ENCODE measurements at regions not wholly inside any gene's neighbourhood (a gene's known extent, or its start where the extent isn't known, plus 50 kb on each side); places are given as distances from the start of the nearest gene placed in this dataset.
"Not testable (repeated sequence)": the region's sequence is repeated elsewhere in the genome, so short reads cannot be mapped to it uniquely, and the experiment has no call there.

DNA sequence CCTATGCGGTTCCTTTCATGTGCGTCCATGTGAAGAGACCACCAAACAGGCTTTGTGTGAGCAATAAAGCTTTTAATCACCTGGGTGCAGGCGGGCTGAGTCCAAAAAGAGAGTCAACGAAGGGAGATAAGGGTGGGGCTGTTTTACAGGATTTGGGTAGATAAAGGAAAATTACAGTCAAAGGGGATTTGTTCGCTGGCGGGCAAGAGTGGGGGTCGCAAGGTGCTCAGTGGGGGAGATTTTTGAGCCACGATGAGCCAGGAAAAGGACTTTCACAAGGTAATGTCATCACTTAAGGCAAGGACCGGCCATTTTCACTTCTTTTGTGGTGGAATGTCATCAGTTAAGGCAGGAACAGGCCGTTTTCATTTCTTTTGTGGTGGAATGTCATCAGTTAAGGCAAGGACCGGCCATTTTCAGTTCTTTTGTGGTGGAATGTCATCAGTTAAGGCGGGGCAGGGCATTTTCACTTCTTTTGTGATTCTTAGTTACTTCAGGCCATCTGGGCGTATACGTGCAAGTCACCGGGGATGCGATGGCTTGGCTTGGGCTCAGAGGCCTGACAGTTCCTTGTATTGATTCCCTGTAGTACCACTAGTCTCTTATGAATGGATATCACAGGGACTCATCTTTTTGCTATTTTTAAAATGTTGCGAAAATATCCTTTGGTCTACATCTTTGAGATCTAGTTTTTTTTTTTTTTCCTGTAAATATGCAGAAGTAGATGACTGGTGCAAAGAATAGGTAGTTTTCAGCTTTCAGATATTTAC lies 371.2 kb upstream of the SEMA6A start:
- peak in 1 of 2 experiments; percentile 38 for DNase-seq (ENCODE audit: low spot score in 2 of 2)
- peaks cover 16% of the 10 kb centered on the region for H3K4me1 ChIP-seq
- not testable (repeated sequence) for H3K27me3 ChIP-seq (ENCODE audit: low read depth); H3K9me3 ChIP-seq; H3K36me3 ChIP-seq (replicated peaks); H3K4me3 ChIP-seq
- in situ Hi-C loops (cut with MboI; ENCODE audit: low sequenced_read_pairs): loop anchor here (10.0 kb wide), 1 partner anchor 371 kb away; the partner anchor contains the start of gene SEMA6A

DNA sequence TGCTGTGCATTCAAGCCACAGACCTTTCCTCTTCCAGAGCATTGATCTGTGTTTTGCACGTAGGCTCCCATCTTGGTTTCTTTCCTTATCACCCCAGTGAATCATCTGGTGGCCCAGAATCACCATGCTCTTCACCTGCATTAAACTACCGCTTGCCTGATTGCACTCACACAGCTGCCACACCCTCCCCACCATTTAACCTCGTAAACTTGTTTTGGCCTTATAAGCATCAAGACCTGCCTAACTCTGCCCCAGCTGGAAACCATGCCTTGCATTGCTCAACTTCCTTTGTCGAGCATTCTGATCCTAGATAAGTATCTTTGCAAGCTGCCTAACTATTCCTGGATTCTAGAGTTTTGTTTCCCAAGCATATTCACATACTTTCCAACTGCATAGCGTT lies 369.6 kb upstream of the SEMA6A start:
- in situ Hi-C loops (cut with MboI; ENCODE audit: low sequenced_read_pairs): loop anchor here (10.0 kb wide), 1 partner anchor 369 kb away; the partner anchor contains the start of gene SEMA6A

DNA sequence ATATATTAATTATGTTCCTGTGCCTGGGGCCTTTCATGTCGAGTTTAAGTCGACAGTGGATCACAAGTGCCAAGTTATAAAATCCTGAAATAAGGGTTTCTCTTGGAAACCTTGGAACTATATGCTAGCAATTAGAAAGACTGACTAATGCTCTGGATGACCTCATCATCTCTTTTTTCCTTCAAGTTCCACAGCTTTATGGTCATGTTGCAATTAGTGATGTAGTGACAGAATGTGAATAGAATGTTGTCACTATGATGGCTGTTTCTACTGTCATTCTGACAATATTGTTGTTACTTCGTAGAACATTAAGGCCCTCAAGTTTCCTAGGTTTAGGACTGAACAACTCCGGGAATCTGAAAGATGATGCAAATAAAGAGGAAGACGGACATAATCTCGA lies 368.0 kb upstream of the SEMA6A start:
- Histone ChIP-seq H3K4me3 (no peak overlapping the region), H3K9me3 (no peaks in the 10 kb centered on the region), H3K4me1 (peaks cover 20% of the 10 kb centered on the region), H3K36me3 (replicated peaks) (no peaks in the 10 kb centered on the region), H3K27me3 (ENCODE audit: low read depth) (no peaks in the 10 kb centered on the region)
- no peak for DNase-seq (ENCODE audit: low spot score in 2 of 2)
- in situ Hi-C loops (cut with MboI; ENCODE audit: low sequenced_read_pairs): loop anchor here (10.0 kb wide), 1 partner anchor 368 kb away; the partner anchor contains the start of gene SEMA6A

More for the DNA sequence above, 369.6 kb upstream of the SEMA6A start:
- no peaks in the 10 kb centered on the region for H3K9me3 ChIP-seq
- DNase-seq (ENCODE audit: low spot score in 2 of 2): peak in 1 of 2 experiments; percentile 32
- H3K36me3 ChIP-seq (replicated peaks): no peaks in the 10 kb centered on the region
- no peak overlapping the region for H3K4me3 ChIP-seq
- H3K27me3 ChIP-seq (ENCODE audit: low read depth): no peaks in the 10 kb centered on the region
- peaks cover 16% of the 10 kb centered on the region for H3K4me1 ChIP-seq

DNA sequence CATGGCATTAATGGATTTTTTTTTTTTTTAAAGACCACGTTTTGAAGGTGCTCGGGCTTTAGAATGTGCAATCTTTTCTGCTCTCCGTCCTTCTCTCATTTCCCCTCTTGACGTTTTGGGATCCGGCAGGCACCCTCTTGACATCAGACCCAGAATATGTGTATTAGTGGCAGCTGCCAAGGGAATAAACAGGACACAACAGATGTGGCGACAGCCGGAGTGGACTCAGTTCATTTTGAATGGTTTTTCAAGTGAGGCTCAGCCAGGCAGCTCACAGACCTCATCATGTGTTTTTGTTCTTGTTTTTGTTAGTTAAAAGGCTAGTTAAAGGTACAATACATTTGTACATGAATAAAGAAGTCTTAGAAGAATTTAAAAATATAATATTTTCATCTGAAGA lies 365.0 kb upstream of the SEMA6A start:
- Histone ChIP-seq H3K4me3 (no peak overlapping the region), H3K9me3 (no peaks in the 10 kb centered on the region), H3K36me3 (replicated peaks) (no peaks in the 10 kb centered on the region), H3K4me1 (peaks cover 9% of the 10 kb centered on the region), H3K27me3 (ENCODE audit: low read depth) (no peaks in the 10 kb centered on the region)
- in situ Hi-C loops (cut with MboI; ENCODE audit: low sequenced_read_pairs): loop anchor here (10.0 kb wide), 1 partner anchor 365 kb away; the partner anchor contains the start of gene SEMA6A
- DNase-seq (ENCODE audit: low spot score in 2 of 2): no peak

DNA sequence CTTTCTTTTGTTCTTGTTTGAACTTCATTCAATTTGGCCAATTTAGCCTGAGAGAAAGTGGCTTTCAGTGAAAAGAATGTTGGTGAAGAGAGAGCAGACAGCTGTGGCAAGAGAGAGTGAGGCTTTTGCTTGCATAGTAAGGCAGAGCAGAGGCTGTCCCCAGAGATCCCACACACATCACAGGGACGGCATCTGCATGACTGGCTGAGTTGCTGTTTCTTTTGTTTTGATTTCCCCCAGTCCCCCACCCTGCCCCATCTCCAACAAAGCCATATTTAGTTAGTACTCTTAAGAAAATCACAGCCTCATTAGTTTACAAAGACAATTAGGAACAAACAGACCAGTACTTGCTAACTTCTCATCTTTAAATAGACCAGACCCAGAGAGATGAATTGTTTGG lies 363.9 kb upstream of the SEMA6A start:
- Histone ChIP-seq H3K4me3 (no peak overlapping the region), H3K4me1 (peaks cover 6% of the 10 kb centered on the region), H3K36me3 (replicated peaks) (no peaks in the 10 kb centered on the region), H3K9me3 (no peaks in the 10 kb centered on the region), H3K27me3 (ENCODE audit: low read depth) (no peaks in the 10 kb centered on the region)
- in situ Hi-C loops (cut with MboI; ENCODE audit: low sequenced_read_pairs): no loop called here
- DNase-seq (ENCODE audit: low spot score in 2 of 2): peak; percentile 47 to 51

DNA sequence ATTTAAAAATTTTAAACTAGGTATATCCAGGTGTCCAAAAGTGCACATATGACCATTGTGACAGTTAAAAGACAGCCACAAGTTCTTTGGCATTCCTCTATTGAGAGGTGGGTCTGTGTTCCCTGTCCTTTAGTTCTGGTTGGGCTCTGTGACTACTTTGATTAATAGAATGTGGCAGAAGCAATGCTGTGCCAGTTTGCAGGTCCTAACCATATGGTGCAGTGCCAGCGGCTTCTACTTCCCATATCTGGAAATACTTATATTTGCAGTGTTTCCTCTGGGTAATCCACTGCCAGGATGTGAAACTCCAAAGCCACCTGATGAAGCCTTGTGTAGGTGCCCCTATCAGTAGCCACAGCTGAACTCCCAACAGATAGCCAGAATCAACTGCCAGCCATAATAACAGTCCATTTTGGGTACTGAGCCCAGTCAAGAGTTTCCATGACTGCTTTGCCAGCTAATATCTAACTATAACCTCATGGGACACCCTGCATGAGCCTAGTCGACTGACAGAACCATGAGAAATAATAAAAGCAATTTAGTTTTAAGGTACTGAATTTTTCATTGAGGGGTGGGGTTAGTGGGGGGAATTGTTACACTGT lies 361.0 kb upstream of the SEMA6A start:
- Histone ChIP-seq H3K4me3 (no peak overlapping the region), H3K36me3 (replicated peaks) (no peaks in the 10 kb centered on the region), H3K27me3 (ENCODE audit: low read depth) (no peaks in the 10 kb centered on the region), H3K4me1 (peaks cover 6% of the 10 kb centered on the region), H3K9me3 (no peaks in the 10 kb centered on the region)
- no peak for DNase-seq (ENCODE audit: low spot score in 2 of 2)
- in situ Hi-C loops (cut with MboI; ENCODE audit: low sequenced_read_pairs): no loop called here

DNA sequence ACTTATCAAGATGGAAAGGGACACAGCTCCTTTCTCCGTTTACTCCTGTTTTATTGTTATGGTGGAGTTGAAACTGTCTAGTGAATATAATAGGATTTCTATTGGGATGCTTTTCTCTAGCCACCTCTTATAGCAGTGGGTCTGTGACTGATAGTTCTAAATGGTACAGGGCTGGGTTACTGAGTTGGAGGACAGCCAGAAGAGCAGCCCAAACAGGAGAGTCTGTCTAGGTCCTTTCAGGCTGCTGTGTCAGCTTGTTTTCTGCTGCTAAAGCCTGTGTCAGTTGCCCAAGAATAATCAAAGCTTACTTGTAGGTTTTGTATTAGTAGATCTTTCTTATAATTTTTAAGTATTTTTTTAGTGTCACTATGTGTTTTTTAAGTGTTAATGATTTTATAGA lies 356.0 kb upstream of the SEMA6A start:
- Histone ChIP-seq H3K36me3 (replicated peaks) (no peaks in the 10 kb centered on the region), H3K4me1 (no peaks in the 10 kb centered on the region; the same call in 1 of the 2 replicates), H3K27me3 (ENCODE audit: low read depth) (no peaks in the 10 kb centered on the region), H3K4me3 (no peak overlapping the region), H3K9me3 (no peaks in the 10 kb centered on the region)
- in situ Hi-C loops (cut with MboI; ENCODE audit: low sequenced_read_pairs): no loop called here
- DNase-seq (ENCODE audit: low spot score in 2 of 2): no peak

DNA sequence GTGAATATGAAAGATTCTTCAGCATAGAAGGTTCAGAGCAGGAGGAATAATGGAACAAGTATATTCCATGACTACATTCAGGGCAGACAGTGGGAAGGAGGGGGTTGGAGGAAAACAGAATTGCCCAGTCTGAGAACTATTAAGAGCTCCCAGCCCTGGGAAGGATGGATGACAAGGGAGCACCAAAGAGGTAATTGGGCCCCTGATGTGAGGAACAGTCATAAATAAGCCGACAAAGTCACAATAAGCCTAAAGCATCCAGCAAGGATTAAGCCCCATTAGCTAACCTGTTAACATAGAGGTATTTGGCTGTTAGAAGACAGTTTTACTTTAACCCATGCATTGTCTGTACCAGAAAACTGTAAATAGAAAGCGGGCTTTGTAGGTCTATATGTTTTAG lies 348.7 kb upstream of the SEMA6A start:
- DNase-seq (ENCODE audit: low spot score in 2 of 2): peak; percentile 16 to 18

DNA sequence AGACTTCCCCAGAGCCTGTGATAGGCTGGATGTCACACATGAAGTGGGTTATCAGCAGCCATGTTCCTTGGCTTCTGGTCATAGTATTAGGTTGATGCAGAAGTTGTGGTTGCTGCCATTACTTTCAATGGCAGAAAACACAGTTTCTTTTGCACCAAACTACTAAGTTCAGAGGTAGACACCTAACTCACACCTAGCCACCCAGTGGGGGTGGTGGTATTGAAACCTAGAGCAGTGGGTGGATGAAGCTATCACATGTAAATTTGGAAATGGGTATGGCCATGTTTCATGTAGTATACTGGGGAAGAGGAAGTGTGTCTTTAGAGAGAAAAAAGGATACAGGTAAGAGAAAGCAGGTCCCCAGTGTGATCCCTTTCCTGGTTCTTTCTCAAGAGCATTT lies 347.9 kb upstream of the SEMA6A start:
- Histone ChIP-seq H3K27me3 (ENCODE audit: low read depth) (no peaks in the 10 kb centered on the region), H3K9me3 (no peaks in the 10 kb centered on the region), H3K4me3 (no peak overlapping the region), H3K4me1 (no peaks in the 10 kb centered on the region), H3K36me3 (replicated peaks) (no peaks in the 10 kb centered on the region)
- DNase-seq (ENCODE audit: low spot score in 2 of 2): no peak
- in situ Hi-C loops (cut with MboI; ENCODE audit: low sequenced_read_pairs): no loop called here

More for the DNA sequence above, 348.7 kb upstream of the SEMA6A start:
- no peaks in the 10 kb centered on the region for H3K36me3 ChIP-seq (replicated peaks)
- no peaks in the 10 kb centered on the region for H3K4me1 ChIP-seq
- in situ Hi-C loops (cut with MboI; ENCODE audit: low sequenced_read_pairs): no loop called here
- no peaks in the 10 kb centered on the region for H3K9me3 ChIP-seq
- no peaks in the 10 kb centered on the region for H3K27me3 ChIP-seq (ENCODE audit: low read depth)
- no peak overlapping the region for H3K4me3 ChIP-seq

DNA sequence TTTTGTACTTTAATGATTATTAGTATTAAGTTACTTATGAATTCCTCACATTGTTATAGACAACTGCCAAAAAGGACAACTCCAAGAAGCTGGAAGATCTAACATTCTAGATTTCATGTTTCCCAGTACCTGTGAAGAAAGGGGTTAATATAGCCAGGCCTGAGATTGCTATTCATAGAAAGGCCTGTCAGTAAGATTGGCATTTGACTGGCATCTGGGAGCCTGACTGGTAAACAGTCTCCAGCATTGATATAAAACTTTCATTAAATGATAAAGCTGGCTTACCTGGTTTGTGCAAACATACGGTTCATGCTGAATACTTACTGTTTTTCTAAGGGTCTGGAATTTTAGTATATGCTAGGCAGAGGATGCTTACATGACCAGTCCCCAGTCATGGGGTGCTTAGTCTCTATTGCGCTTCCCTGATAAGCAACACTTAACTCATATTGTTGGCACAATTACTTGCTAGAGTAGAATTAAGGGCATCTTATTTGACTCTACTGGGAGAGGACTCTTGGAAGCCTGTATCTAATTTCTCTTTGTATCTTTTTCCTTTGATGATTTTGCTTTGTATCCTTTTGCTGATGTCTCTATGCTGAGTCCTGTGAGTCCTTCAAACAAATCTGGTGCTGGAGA lies 340.4 kb upstream of the SEMA6A start:
- Histone ChIP-seq H3K9me3 (no peaks in the 10 kb centered on the region), H3K27me3 (ENCODE audit: low read depth) (no peaks in the 10 kb centered on the region), H3K4me1 (no peaks in the 10 kb centered on the region), H3K36me3 (replicated peaks) (no peaks in the 10 kb centered on the region), H3K4me3 (no peak overlapping the region)
- no peak for DNase-seq (ENCODE audit: low spot score in 2 of 2)
- in situ Hi-C loops (cut with MboI; ENCODE audit: low sequenced_read_pairs): no loop called here

DNA sequence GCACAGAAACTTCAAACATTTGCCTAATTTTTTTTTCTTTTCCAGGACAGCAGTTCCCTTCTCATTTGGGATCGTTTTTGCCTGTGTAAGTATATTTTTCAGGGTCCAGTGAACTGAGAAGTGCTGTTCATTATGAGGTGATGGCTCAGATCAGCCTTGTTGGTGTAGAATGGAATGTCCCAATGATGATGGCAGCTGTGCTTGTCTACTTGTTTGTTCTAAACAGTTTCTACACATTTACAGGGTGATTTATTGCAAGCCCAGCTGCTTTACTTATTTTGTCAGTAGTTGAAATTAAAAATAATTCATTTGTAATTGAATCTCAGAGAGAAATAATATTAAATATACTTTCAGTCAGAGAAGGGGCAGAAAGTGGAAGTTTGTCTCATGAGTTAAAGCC lies 337.6 kb upstream of the SEMA6A start:
- Histone ChIP-seq H3K9me3 (no peaks in the 10 kb centered on the region), H3K27me3 (ENCODE audit: low read depth) (no peaks in the 10 kb centered on the region), H3K4me1 (no peaks in the 10 kb centered on the region), H3K4me3 (no peak overlapping the region), H3K36me3 (replicated peaks) (no peaks in the 10 kb centered on the region)
- DNase-seq (ENCODE audit: low spot score in 2 of 2): no peak
- in situ Hi-C loops (cut with MboI; ENCODE audit: low sequenced_read_pairs): no loop called here

DNA sequence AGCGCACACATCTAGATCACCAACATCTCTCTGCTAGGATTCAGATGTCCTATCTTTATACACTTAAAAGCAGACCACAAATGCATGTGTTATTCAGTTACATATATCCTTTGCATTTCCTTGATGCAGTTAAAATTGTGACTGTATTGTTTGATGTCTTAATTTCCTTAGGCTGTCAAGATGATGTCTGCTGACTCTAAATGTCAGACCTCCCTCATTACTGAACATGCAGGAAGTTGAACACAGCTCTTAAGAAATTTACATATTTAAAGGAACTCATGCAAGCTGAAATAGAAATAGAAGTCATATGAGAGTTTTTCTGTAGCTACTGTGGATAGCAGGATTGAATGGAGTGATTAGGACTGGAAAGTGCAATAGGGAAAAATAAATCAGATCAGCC lies 336.5 kb upstream of the SEMA6A start:
- no peak for DNase-seq (ENCODE audit: low spot score in 2 of 2)
- no peaks in the 10 kb centered on the region for H3K27me3 ChIP-seq (ENCODE audit: low read depth)
- H3K4me3 ChIP-seq: no peak overlapping the region
- H3K4me1 ChIP-seq: no peaks in the 10 kb centered on the region
- H3K9me3 ChIP-seq: no peaks in the 10 kb centered on the region
- in situ Hi-C loops (cut with MboI; ENCODE audit: low sequenced_read_pairs): no loop called here
- H3K36me3 ChIP-seq (replicated peaks): no peaks in the 10 kb centered on the region

DNA sequence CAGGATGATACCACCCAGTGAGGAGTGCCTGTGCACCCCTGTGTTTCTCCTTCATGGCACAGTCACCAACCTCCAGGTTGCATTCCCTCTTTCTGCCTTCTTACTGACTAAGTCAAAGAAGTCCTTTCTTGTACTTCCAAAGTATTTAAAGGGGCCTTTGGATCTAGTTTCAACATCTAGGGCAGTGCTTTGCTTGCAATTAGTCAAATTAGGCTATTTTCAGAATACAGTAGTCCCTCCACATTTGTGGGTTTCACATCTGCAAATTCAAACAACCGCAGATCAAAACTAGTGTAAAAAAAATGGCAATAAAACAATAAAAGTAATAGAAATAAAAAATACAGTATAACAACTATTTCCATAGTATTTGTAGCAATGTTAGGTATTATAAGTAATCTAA lies 333.9 kb upstream of the SEMA6A start:
- H3K4me1 ChIP-seq: no peaks in the 10 kb centered on the region
- H3K27me3 ChIP-seq (ENCODE audit: low read depth): no peaks in the 10 kb centered on the region
- H3K9me3 ChIP-seq: no peaks in the 10 kb centered on the region
- in situ Hi-C loops (cut with MboI; ENCODE audit: low sequenced_read_pairs): no loop called here
- no peaks in the 10 kb centered on the region for H3K36me3 ChIP-seq (replicated peaks)
- H3K4me3 ChIP-seq: no peak overlapping the region
- no peak for DNase-seq (ENCODE audit: low spot score in 2 of 2)

DNA sequence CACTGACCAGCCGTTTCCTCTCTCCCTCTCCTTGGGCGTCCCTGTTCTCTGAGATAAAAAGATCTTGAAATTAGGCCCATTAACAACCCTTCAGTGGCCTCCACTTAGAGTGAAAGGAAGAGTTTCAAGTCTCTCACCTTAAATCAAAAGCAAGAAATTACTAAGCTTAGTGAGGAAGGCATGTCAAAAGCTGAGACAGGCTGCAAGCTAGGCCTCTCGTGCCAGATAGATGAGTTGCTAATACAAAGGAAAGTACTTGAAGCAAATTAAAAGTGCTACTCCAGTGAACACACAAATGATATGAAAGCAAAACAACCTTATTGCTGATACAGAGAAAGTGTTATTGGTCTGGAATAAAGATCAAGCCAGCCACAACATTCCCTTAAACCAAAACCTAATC lies 331.3 kb upstream of the SEMA6A start:
- H3K9me3 ChIP-seq: no peaks in the 10 kb centered on the region
- in situ Hi-C loops (cut with MboI; ENCODE audit: low sequenced_read_pairs): no loop called here
- H3K4me3 ChIP-seq: no peak overlapping the region
- no peaks in the 10 kb centered on the region for H3K36me3 ChIP-seq (replicated peaks)
- no peak for DNase-seq (ENCODE audit: low spot score in 2 of 2)
- H3K4me1 ChIP-seq: no peaks in the 10 kb centered on the region
- H3K27me3 ChIP-seq (ENCODE audit: low read depth): no peaks in the 10 kb centered on the region
